ENCODE measurements at regions not wholly inside any gene's neighbourhood (a gene's known extent, or its start where the extent isn't known, plus 50 kb on each side); places are given as distances from the start of the nearest gene placed in this dataset.

DNA sequence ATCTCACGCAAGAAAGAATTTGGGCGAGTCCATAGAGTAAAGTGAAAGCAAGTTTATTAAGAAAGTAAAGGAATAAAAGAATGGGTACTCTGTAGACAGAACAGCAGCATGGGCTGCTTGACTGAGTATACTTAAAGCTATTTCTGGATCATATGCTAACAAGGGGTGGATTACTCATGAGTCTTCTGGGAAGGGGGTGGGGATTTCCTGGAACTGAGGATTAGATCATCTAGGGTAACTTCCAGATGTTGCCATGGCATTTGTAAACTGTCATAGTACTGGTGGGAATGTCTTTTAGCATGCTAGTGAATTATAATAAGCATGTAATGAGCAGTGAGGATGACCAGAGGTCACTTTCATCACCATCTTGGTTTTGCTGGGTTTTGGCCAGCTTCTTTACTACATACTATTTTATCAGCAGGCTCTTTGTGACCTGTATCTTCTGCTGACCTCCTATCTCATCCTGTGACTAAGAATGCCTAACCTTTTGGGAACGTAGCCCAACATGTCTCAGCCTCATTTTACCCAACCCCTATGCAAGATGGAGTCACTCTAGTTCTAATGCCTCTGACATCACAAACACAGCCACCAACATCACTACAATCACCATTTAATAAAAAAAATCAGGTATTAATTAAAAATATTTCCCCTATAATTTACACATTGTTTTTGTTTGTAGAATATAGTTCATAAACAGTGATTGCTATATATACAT is 890.7 kb upstream of the EPHA6 start:
- TF ChIP-seq, protein P1, sequence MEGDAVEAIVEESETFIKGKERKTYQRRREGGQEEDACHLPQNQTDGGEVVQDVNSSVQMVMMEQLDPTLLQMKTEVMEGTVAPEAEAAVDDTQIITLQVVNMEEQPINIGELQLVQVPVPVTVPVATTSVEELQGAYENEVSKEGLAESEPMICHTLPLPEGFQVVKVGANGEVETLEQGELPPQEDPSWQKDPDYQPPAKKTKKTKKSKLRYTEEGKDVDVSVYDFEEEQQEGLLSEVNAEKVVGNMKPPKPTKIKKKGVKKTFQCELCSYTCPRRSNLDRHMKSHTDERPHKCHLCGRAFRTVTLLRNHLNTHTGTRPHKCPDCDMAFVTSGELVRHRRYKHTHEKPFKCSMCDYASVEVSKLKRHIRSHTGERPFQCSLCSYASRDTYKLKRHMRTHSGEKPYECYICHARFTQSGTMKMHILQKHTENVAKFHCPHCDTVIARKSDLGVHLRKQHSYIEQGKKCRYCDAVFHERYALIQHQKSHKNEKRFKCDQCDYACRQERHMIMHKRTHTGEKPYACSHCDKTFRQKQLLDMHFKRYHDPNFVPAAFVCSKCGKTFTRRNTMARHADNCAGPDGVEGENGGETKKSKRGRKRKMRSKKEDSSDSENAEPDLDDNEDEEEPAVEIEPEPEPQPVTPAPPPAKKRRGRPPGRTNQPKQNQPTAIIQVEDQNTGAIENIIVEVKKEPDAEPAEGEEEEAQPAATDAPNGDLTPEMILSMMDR (IDR thresholded peaks at IDR 0.05; ENCODE audit: insufficient read depth, low read length, poor library complexity, severe bottlenecking): no peak
- no peak for TF ChIP-seq EZH2phosphoT487 (conservative IDR thresholded peaks at IDR 0.05; ENCODE audit: low read length)
